Endothelial cell of umbilical vein (primary cell): ENCODE measurements at regions not wholly inside any gene's neighbourhood (a gene's known extent, or its start where the extent isn't known, plus 50 kb on each side); places are given as distances from the start of the nearest gene placed in this dataset.

Experiments used
- BruUV-seq: library from RNA; stranded (reverse); fragments of 400-500 nt; replicated peaks from 2 replicates; lab custom pipeline; 2021; lab: Mats Ljungman, UMichigan
- CTCF ChIA-PET: fragments of 300-600, 350-600 bp; sonication (Branson Sonifier 250); formaldehyde crosslinking; loops from one replicate; lab custom pipeline; 2021; ENCODE audit warnings: antibody characterized with exemption, inconsistent platforms; lab: Charles Lee
- POLR2A ChIA-PET: fragments of 300-600, 350-600 bp; sonication (Branson Sonifier 250); formaldehyde crosslinking; loops from one replicate; lab custom pipeline; 2021; ENCODE audit warnings: antibody characterized with exemption, inconsistent platforms; lab: Charles Lee
- DNase-seq: peaks from one replicate; pipeline ENCODE4 v3.0.0-alpha.2; 2011; ENCODE audit warnings: low read depth, low spot score
- FAIRE-seq: peaks from 2 replicates; lab custom pipeline; 2011; peaks lifted over from hg19 to GRCh38; lab: Jason Lieb, UNC
- H2AFZ ChIP-seq: 2 replicates; pipeline ENCODE4 v1.6.0; 2012; ENCODE audit warnings: low read depth, low read length, control low read depth, inconsistent platforms
- H3K27ac ChIP-seq: 2 replicates; pipeline ENCODE4 v1.5.1; 2011; ENCODE audit warnings: low read depth, mild to moderate bottlenecking, control low read depth, low read length, moderate library complexity; ENCODE audit not compliant: insufficient read depth
- H3K27me3 ChIP-seq, 2 experiments: 2 replicates each; pipeline versions ENCODE4 v1.6.0 to v1.6.1; 2011; ENCODE audit warnings: low read length in 2 of 2, mixed read lengths in 1 of 2; ENCODE audit not compliant: control insufficient read depth in 2 of 2, insufficient read depth in 2 of 2
- H3K36me3 ChIP-seq, 2 experiments: 2 replicates in 1 of 2; 3 replicates in 1 of 2; pipeline ENCODE4 v1.5.1; 2011; ENCODE audit warnings: low read length in 2 of 2, mild to moderate bottlenecking in 1 of 2, moderate library complexity in 1 of 2; ENCODE audit not compliant: control insufficient read depth in 2 of 2, insufficient read depth in 2 of 2; ENCODE audit errors: extremely low read depth in 1 of 2
- H3K4me1 ChIP-seq: 3 replicates; pipeline ENCODE4 v1.5.1; 2011; ENCODE audit warnings: mild to moderate bottlenecking, low read length; ENCODE audit not compliant: control insufficient read depth, insufficient read depth; ENCODE audit errors: extremely low read depth
- H3K4me2 ChIP-seq: 2 replicates; pipeline ENCODE4 v1.6.1; 2011; ENCODE audit warnings: low read length, control low read depth, mixed read lengths; ENCODE audit not compliant: insufficient read depth
- H3K4me3 ChIP-seq, 3 experiments: fragments of 200-600 bp in 1 of 3; sonication (generic), shearing (Covaris generic) in 1 of 3; replicated peaks in 1 of 3; 2 replicates each; pipeline ENCODE4 v1.5.1; 2011 to 2016; ENCODE audit warnings: control low read depth in 3 of 3, low read length in 3 of 3, mild to moderate bottlenecking in 2 of 3, inconsistent platforms in 1 of 3, low read depth in 1 of 3, moderate library complexity in 1 of 3; ENCODE audit not compliant: insufficient read depth in 1 of 3
- H3K79me2 ChIP-seq: 2 replicates; pipeline ENCODE4 v1.6.0; 2012; ENCODE audit warnings: low read length, inconsistent platforms; ENCODE audit not compliant: control insufficient read depth, insufficient read depth
- H3K9ac ChIP-seq: replicated peaks from 2 replicates; pipeline ENCODE3; 2011; ENCODE audit warnings: low read length, control low read depth; ENCODE audit not compliant: insufficient read depth; ENCODE audit errors: extremely low read depth
- H3K9me1 ChIP-seq: replicated peaks from 3 replicates; pipeline ENCODE4 v1.6.0; 2011; ENCODE audit warnings: mild to moderate bottlenecking, low read length; ENCODE audit not compliant: control insufficient read depth, insufficient read depth; ENCODE audit errors: extremely low read depth
- H3K9me3 ChIP-seq: replicated peaks from 2 replicates; pipeline ENCODE4 v1.5.1; 2012; ENCODE audit warnings: low read length, inconsistent platforms; ENCODE audit not compliant: control insufficient read depth, insufficient read depth
- H4K20me1 ChIP-seq: replicated peaks from 2 replicates; pipeline ENCODE3; 2011; ENCODE audit warnings: mild to moderate bottlenecking, low read length; ENCODE audit not compliant: control insufficient read depth, insufficient read depth; ENCODE audit errors: extremely low read depth
- EZH2 ChIP-seq: IDR thresholded peaks from 2 replicates; pipeline ENCODE4 v1.6.1; 2012; ENCODE audit warnings: borderline replicate concordance, low read depth, mild to moderate bottlenecking, moderate library complexity, low read length, inconsistent platforms; ENCODE audit not compliant: severe bottlenecking
- FOS ChIP-seq: IDR thresholded peaks from 2 replicates; pipeline ENCODE4 v1.6.1; 2011; ENCODE audit warnings: mild to moderate bottlenecking, low read length, moderate library complexity, borderline replicate concordance; ENCODE audit not compliant: insufficient read depth
- GATA2 ChIP-seq: IDR thresholded peaks from 2 replicates; pipeline ENCODE4 v1.7.0; 2011; ENCODE audit warnings: low read depth, mild to moderate bottlenecking, moderate library complexity, mixed read lengths, low read length; ENCODE audit not compliant: insufficient read length, insufficient read depth
- JUN ChIP-seq: IDR thresholded peaks from 2 replicates; pipeline ENCODE4 v1.6.1; 2011; ENCODE audit warnings: borderline replicate concordance, low read depth; ENCODE audit not compliant: insufficient read length, insufficient read depth
- MAX ChIP-seq: IDR thresholded peaks from 2 replicates; pipeline ENCODE4 v1.6.1; 2011; ENCODE audit not compliant: insufficient read depth, insufficient read length
- MYC ChIP-seq: IDR thresholded peaks from one replicate; pipeline ENCODE4 v1.6.1; 2011; ENCODE audit warnings: mild to moderate bottlenecking, low read depth, low read length
- POLR2A ChIP-seq: IDR thresholded peaks from 2 replicates; pipeline ENCODE4 v1.6.1; 2012; ENCODE audit warnings: low read depth, mild to moderate bottlenecking, control low read depth, low read length
- POLR2AphosphoS5 ChIP-seq: IDR thresholded peaks from 2 replicates; pipeline ENCODE4 v1.6.1; 2012; ENCODE audit warnings: low read depth, mild to moderate bottlenecking, control low read depth, low read length, moderate library complexity; ENCODE audit not compliant: insufficient read depth
- dilution Hi-C: fragments of 300-500 bp; cut with MboI; formaldehyde crosslinking; loops from one replicate; pipeline ENCODE4 v1.15.0; 2019; ENCODE audit warnings: low sequenced_read_pairs; ENCODE audit not compliant: extremely low pct_ligation_motif_present
- intact Hi-C: fragments of 100-400 bp; cut with micrococcal nuclease; formaldehyde crosslinking; loops from one replicate; pipeline ENCODE4 v1.10.0; 2022
- TF ChIP-seq, protein P1 (sequence below), 2 donors: IDR thresholded peaks; 1 replicate in 1 of 2; 2 replicates in 1 of 2; pipeline ENCODE4 v1.5.1; 2011; ENCODE audit warnings: low read length in 2 of 2, mild to moderate bottlenecking in 2 of 2, moderate library complexity in 2 of 2, control low read depth in 1 of 2, inconsistent platforms in 1 of 2, low read depth in 1 of 2; ENCODE audit not compliant: insufficient read depth in 1 of 2; ENCODE audit errors: extremely low read depth in 1 of 2

- intact Hi-C loops (no loop called here), dilution Hi-C loops (no loop called here)
- no peak overlapping the region for H3K9ac ChIP-seq
- no peak overlapping the region for H2AFZ ChIP-seq
- POLR2A ChIA-PET, result no interaction called here
- no peaks in the 10 kb centered on the region for H3K79me2 ChIP-seq
- FAIRE-seq (no peak), DNase-seq (no peak)
- no peaks in the 10 kb centered on the region for H3K27me3 ChIP-seq
- H4K20me1 ChIP-seq, result no peaks in the 10 kb centered on the region
- H3K4me1 ChIP-seq, result no peaks in the 10 kb centered on the region
- no peaks in the 10 kb centered on the region for H3K9me3 ChIP-seq
- H3K4me3 ChIP-seq, result no peak overlapping the region
- CTCF ChIA-PET, result no interaction called here
- no TSS peak for BruUV-seq
- TF ChIP-seq GATA2 (no peak), EZH2 (no peak), MAX (no peak), POLR2AphosphoS5 (no peak), JUN (no peak), FOS (no peak), MYC (no peak), POLR2A (no peak)
- TF ChIP-seq, protein P1, sequence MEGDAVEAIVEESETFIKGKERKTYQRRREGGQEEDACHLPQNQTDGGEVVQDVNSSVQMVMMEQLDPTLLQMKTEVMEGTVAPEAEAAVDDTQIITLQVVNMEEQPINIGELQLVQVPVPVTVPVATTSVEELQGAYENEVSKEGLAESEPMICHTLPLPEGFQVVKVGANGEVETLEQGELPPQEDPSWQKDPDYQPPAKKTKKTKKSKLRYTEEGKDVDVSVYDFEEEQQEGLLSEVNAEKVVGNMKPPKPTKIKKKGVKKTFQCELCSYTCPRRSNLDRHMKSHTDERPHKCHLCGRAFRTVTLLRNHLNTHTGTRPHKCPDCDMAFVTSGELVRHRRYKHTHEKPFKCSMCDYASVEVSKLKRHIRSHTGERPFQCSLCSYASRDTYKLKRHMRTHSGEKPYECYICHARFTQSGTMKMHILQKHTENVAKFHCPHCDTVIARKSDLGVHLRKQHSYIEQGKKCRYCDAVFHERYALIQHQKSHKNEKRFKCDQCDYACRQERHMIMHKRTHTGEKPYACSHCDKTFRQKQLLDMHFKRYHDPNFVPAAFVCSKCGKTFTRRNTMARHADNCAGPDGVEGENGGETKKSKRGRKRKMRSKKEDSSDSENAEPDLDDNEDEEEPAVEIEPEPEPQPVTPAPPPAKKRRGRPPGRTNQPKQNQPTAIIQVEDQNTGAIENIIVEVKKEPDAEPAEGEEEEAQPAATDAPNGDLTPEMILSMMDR (IDR thresholded peaks at IDR 0.05; ENCODE audit: extremely low read depth in 1 of 2, insufficient read depth in 1 of 2, low read depth in 1 of 2, low read length in 2 of 2), result no peak
- H3K27ac ChIP-seq, result no peak overlapping the region
- no peaks in the 10 kb centered on the region for H3K9me1 ChIP-seq
- no peaks in the 10 kb centered on the region for H3K36me3 ChIP-seq
- no peak overlapping the region for H3K4me2 ChIP-seq
Observed at GRCh38 chr6:156450421-156450820, 326.8 kb upstream of the ARID1B start.
